ENCODE measurements at regions not wholly inside any gene's neighbourhood (a gene's known extent, or its start where the extent isn't known, plus 50 kb on each side); places are given as distances from the start of the nearest gene placed in this dataset.
"Not testable (repeated sequence)": the region's sequence is repeated elsewhere in the genome, so short reads cannot be mapped to it uniquely, and the experiment has no call there.

GRCh38 chr11:98330306-98330705 lies 690.4 kb upstream of the CNTN5 start:
- not testable (repeated sequence) for TF ChIP-seq EZH2phosphoT487 (IDR thresholded peaks at IDR 0.05; ENCODE audit: borderline replicate concordance, low read length); CTCF (conservative IDR thresholded peaks at IDR 0.05; ENCODE audit: low read depth, low read length); EZH2 (IDR thresholded peaks at IDR 0.05; ENCODE audit: low read length, unreplicated experiment)
